Calu3 (cell line): ENCODE measurements at regions not wholly inside any gene's neighbourhood (a gene's known extent, or its start where the extent isn't known, plus 50 kb on each side); places are given as distances from the start of the nearest gene placed in this dataset.

Experiments used
- BruUV-seq: library from RNA; stranded (reverse); fragments of 400-500 nt; replicated peaks from 2 replicates; lab custom pipeline; 2021; lab: Mats Ljungman, UMichigan
- CTCF ChIA-PET: fragments of 300-600 bp; sonication (Branson Sonifier 250); formaldehyde crosslinking; loops from one replicate; lab custom pipeline; 2022; ENCODE audit warnings: antibody characterized with exemption; lab: Charles Lee
- DNase-seq: peaks from one replicate; pipeline ENCODE4 v3.0.0; 2022
- H3K27ac Mint-ChIP-seq: one replicate; pipeline ENCODE4 v1.8.0; 2022; ENCODE audit warnings: mixed read lengths; ENCODE audit not compliant: unreplicated experiment
- H3K27me3 Mint-ChIP-seq: one replicate; pipeline ENCODE4 v1.8.0; 2022; ENCODE audit warnings: mixed read lengths; ENCODE audit not compliant: unreplicated experiment
- H3K36me3 Mint-ChIP-seq: one replicate; pipeline ENCODE4 v1.8.0; 2022; ENCODE audit warnings: mild to moderate bottlenecking, moderate library complexity, mixed read lengths; ENCODE audit not compliant: insufficient read depth, unreplicated experiment
- H3K4me1 Mint-ChIP-seq: one replicate; pipeline ENCODE4 v1.8.0; 2022; ENCODE audit warnings: mild to moderate bottlenecking, low read depth, mixed read lengths; ENCODE audit not compliant: unreplicated experiment
- H3K4me3 Mint-ChIP-seq: one replicate; pipeline ENCODE4 v1.8.0; 2022; ENCODE audit warnings: mild to moderate bottlenecking, low read depth, moderate library complexity, mixed read lengths; ENCODE audit not compliant: unreplicated experiment
- H3K9me3 Mint-ChIP-seq: one replicate; pipeline ENCODE4 v1.8.0; 2022; ENCODE audit warnings: low read depth, mixed read lengths; ENCODE audit not compliant: unreplicated experiment
- CTCF ChIP-seq: fragments of 200-600 bp; IDR thresholded peaks from one replicate; pipeline ENCODE4 v1.8.0; 2022; ENCODE audit warnings: antibody characterized with exemption; ENCODE audit not compliant: unreplicated experiment
- intact Hi-C: fragments of 100-400 bp; cut with micrococcal nuclease; formaldehyde crosslinking; loops from one replicate; pipeline ENCODE4 v1.10.0; 2022; ENCODE audit not compliant: unreplicated experiment

- TF ChIP-seq CTCF, result no peak
- H3K4me1 Mint-ChIP-seq, result no peaks in the 10 kb centered on the region
- no peaks in the 10 kb centered on the region for H3K36me3 Mint-ChIP-seq
- CTCF ChIA-PET, result no interaction called here
- peaks cover 6% of the 10 kb centered on the region for H3K9me3 Mint-ChIP-seq
- no TSS peak for BruUV-seq
- no peaks in the 10 kb centered on the region for H3K27me3 Mint-ChIP-seq
- intact Hi-C loops, result no loop called here
- no peak overlapping the region for H3K27ac Mint-ChIP-seq
- H3K4me3 Mint-ChIP-seq, result no peak overlapping the region
- DNase-seq, result no peak
Observed at GRCh38 chr3:30236011-30236410, 370.4 kb upstream of the TGFBR2 start.

GRCh38 chr3:30241721-30242120 lies 364.7 kb upstream of the TGFBR2 start:
- no peak for TF ChIP-seq CTCF
- no peak for DNase-seq
- H3K4me3 Mint-ChIP-seq, result no peak overlapping the region
- H3K4me1 Mint-ChIP-seq, result no peaks in the 10 kb centered on the region
- no peak overlapping the region for H3K27ac Mint-ChIP-seq
- no TSS peak for BruUV-seq
- H3K27me3 Mint-ChIP-seq, result no peaks in the 10 kb centered on the region
- H3K36me3 Mint-ChIP-seq, result no peaks in the 10 kb centered on the region
- intact Hi-C loops, result no loop called here
- H3K9me3 Mint-ChIP-seq, result peaks cover 6% of the 10 kb centered on the region
- CTCF ChIA-PET, result no interaction called here

GRCh38 chr3:30245858-30246622 lies 360.4 kb upstream of the TGFBR2 start:
- H3K9me3 Mint-ChIP-seq, result no peaks in the 10 kb centered on the region
- intact Hi-C loops, result no loop called here
- no peak for TF ChIP-seq CTCF
- H3K4me3 Mint-ChIP-seq, result no peak overlapping the region
- CTCF ChIA-PET, result no interaction called here
- H3K4me1 Mint-ChIP-seq, result no peaks in the 10 kb centered on the region
- no peaks in the 10 kb centered on the region for H3K36me3 Mint-ChIP-seq
- H3K27ac Mint-ChIP-seq, result no peak overlapping the region
- no peaks in the 10 kb centered on the region for H3K27me3 Mint-ChIP-seq
- BruUV-seq, result no TSS peak
- no peak for DNase-seq

GRCh38 chr3:30248423-30248822 lies 358.0 kb upstream of the TGFBR2 start:
- no peaks in the 10 kb centered on the region for H3K27me3 Mint-ChIP-seq
- BruUV-seq, result no TSS peak
- CTCF ChIA-PET, result no interaction called here
- DNase-seq, result no peak
- intact Hi-C loops, result no loop called here
- peaks cover 2% of the 10 kb centered on the region for H3K9me3 Mint-ChIP-seq
- H3K27ac Mint-ChIP-seq, result no peak overlapping the region
- no peaks in the 10 kb centered on the region for H3K4me1 Mint-ChIP-seq
- no peak overlapping the region for H3K4me3 Mint-ChIP-seq
- no peak for TF ChIP-seq CTCF
- H3K36me3 Mint-ChIP-seq, result no peaks in the 10 kb centered on the region
